Activated CD4-positive, alpha-beta T cell treated with anti-CD3 and anti-CD28 coated beads for 48 hours (primary cell): ENCODE measurements at regions not wholly inside any gene's neighbourhood (a gene's known extent, or its start where the extent isn't known, plus 50 kb on each side); places are given as distances from the start of the nearest gene placed in this dataset.
"Not testable (repeated sequence)": the region's sequence is repeated elsewhere in the genome, so short reads cannot be mapped to it uniquely, and the experiment has no call there.

Experiments used
- DNase-seq: peaks from one replicate; pipeline ENCODE4 v3.0.0-alpha.2; 2020

DNA sequence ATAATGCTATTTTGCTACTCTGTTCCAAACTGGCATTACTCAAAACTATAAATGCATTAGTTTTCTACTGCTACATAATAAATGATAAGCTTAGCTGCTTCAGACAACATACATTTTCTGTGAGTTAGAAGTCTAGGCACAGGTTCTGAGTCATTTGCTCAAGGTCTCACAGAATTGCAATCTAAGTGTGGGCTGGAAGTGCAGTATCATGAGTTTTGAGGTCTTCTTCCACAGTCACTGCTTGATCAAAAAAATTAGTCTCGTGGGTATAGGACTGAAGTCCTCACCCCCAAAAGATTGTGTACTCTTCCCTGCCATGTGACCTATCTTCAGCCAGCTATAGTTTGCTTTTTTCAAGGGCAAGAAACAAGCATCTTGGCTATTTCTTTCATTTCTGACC lies 676.9 kb downstream of the ADCYAP1 start:
- DNase-seq: no peak

GRCh38 chr18:1585881-1586488 lies 681.3 kb downstream of the ADCYAP1 start:
- DNase-seq: no peak

- no peak for DNase-seq
Measured at GRCh38 chr18:1593091-1593490, 688.4 kb downstream of the ADCYAP1 start.

DNA sequence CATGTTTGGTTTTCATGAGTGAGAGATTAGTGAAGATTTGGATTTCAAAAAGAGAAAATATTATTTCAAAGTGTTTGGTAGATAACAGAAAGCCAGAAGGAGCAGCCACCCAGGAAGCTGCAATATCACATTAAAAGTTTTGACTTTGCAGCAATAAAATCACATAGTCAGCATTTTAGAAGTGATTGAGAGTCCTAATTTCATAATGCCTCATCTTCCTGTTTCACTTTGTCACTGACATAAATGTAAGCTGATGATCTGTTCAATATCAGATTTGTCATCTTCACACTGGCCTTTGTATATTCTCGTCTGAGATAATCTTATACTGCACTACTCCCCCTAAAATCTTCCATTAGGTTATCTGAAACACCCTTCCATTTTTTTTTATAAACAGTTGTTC lies 690.5 kb downstream of the ADCYAP1 start:
- DNase-seq: no peak

DNA sequence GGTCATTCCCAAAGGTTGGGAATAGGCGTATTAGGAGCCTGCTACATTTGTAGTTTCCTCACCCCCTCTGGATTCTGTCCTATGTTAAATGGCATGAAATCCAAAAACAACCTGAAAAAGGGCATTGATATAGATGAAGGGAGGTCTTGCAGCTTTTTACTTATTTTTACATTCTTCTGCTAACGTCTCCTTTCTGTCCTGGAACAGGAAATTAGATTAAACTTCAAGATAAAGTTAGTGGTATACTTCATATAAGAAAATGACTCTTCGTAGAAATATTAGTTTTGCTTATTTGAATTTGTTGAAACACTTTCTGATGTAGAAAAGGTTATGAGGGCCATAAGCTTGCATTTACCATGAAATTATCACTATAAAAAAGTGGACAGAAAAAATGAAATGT lies 694.5 kb downstream of the ADCYAP1 start:
- no peak for DNase-seq

DNA sequence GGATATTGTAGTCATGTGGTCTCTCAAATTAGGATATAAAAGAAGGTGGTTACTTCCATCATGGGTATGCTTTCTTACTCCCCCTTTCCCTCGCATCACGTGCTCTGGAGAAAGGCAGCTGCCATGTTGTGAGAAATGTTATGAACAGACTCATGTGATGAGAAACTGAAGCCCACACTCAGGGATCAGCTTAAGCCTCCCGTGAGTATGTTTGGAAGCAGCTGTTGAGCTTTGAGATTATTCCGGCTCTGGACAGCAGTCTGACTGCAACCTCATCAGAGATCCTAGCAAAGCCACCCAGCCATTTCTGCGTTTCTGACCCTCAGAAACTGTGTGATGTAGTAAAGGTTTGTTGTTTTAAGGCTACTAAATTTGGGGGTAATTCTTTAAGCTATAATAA lies 700.1 kb downstream of the ADCYAP1 start:
- no peak for DNase-seq

GRCh38 chr18:1618364-1618763 lies 713.7 kb downstream of the ADCYAP1 start:
- DNase-seq: no peak

- DNase-seq: no peak
Measured at GRCh38 chr18:1619507-1619906, 714.8 kb downstream of the ADCYAP1 start.

DNA sequence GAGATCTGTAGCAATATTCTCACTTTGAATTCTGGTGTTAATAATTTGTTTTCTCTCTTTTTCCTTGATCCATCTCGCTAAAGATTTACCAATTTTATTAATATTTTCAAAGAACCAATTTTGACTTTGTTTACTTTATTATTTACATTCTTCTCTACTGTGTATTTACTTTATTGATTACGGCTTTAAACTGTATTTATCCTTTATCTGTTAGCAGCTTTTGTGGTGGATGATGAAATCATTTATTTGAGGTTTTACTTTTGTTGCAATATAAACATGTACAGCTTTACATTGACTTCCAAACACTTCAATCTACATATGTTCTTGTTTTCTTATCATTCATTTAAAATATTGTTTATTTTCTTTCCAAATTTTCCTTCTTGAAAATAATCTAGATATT lies 719.9 kb downstream of the ADCYAP1 start:
- DNase-seq: no peak

DNA sequence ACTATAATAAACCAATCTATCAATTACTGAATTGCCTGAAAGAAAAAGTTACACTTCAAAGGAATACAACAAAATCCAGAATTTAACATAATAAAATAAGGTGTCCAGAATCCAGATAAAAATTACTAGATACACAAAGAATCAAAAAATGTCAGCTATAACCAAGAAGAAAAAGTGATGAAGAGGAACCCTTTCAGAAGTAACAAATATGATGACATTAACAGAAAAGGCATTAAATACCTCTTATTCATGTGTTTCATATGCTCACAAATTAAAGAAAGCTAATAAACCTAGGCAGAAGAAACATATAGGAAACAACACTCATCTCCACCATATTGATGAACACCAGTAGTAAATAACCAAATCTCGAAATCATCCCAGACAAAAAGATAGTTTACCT lies 722.8 kb downstream of the ADCYAP1 start:
- no peak for DNase-seq

GRCh38 chr18:1648712-1649111 lies 744.0 kb downstream of the ADCYAP1 start:
- no peak for DNase-seq

DNA sequence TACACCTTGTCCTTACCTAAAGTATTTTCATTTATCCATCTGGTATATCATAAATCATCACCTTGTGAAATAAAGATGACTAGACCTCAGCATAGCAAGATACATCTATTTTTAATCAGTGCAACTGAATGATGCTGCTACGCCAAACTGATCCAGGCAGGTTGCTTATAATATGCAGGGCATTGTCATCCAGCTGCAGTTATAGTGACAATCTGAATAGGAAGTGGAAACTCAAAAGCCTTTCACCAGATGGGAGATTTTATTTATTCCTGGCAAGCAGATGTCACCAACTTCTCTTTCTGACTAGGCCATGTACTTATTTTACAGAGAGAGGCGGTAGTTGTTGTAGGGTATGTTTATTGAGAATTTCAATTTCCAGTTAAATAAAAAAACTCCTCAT lies 747.3 kb downstream of the ADCYAP1 start:
- no peak for DNase-seq

DNA sequence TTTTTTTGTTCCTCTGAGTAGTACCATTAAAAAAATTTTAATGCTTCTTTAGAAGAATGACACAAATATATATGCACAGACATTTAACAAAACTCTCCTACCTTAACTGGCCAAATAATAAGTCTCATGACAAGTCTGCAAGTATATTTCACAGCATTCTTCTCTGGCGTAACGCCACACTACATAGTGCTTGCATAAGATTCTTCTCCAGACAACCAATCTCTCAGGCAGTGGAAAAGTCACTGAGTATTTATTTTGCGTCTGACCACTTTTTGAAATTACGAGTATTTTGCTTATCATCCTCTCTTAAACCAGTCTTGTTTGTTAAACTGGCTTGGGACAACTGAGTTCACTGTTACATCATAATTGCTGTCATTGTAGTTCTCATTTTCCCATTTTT lies 749.2 kb downstream of the ADCYAP1 start:
- no peak for DNase-seq

DNA sequence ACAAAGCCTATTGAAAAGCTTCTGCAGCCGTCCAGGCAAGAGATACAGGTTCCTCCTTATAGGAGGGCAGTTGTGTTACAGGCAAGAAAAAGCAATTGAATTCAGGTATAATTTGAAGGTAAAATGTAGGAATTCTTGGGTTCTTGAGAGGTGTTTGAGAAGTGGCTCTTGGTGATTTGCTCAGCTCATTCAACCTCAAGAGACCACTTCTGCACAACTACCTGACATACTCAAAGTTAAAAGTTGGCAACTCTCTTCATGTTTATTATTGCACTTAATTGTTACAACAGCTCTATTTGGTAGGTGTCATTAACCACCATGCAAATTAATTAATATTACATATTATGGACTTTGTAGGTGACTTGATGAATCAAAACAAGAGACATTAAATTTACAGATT lies 753.2 kb downstream of the ADCYAP1 start:
- no peak for DNase-seq

- DNase-seq: no peak
Measured at GRCh38 chr18:1658908-1659566, 754.4 kb downstream of the ADCYAP1 start.

- DNase-seq: peak; percentile 63
Measured at GRCh38 chr18:1663879-1664705, 759.4 kb downstream of the ADCYAP1 start.

DNA sequence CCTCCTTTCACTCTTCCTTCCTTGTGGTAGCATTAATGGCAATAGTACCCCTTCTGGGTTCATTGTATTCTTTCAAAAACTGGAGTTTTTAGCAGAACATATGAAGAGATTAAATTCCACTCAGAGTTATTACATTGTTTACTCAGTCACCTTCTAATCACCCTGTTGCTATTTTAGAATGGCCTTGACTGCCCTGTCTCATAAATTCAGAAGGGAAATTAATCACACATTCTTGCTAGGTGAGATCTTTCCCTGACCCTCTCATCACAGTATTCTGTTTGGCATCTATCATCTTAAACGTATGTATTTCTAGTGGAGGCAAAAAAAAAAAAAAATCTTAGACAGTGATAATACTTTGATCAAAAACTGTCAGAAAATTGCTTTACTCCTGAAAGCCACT lies 760.4 kb downstream of the ADCYAP1 start:
- no peak for DNase-seq

GRCh38 chr18:1668279-1668678 lies 763.6 kb downstream of the ADCYAP1 start:
- no peak for DNase-seq

DNA sequence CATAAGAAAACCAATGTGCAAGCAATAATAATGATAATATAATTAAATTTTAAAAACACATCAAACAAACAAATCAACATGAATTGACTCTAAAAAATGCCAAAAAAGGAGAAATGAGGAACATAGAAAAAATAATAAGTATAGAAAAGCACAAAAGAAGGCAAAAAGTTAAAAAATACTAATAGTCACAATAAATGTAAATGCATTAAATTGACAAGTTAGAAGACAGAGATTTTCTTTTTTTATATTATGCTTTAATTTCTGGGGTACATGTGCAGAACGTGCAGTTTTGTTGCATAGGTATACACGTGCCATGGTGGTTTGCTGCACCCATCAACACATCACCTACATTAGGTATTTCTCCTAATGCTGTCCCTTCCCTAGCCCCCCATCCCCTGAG lies 767.0 kb downstream of the ADCYAP1 start:
- not testable (repeated sequence) for DNase-seq

DNA sequence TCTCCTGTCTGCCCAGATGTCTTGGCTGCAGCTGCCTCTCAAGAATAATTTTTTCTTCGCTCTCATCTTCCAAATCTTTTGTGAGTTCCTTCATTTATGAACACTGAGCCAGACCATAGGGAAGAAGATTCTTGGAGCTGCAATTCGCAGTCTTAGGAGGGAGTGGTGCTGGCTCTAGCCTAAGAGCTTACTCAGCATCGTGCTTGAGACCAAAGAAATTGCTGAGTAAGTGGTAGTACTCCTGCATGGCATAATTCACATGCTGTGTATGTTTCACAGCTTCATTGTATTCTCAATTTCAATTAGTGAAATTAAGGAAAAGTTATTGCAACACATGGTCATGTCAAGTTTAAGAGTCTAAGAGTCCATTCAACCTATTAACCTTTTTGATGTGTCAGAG lies 771.7 kb downstream of the ADCYAP1 start:
- DNase-seq: no peak

DNA sequence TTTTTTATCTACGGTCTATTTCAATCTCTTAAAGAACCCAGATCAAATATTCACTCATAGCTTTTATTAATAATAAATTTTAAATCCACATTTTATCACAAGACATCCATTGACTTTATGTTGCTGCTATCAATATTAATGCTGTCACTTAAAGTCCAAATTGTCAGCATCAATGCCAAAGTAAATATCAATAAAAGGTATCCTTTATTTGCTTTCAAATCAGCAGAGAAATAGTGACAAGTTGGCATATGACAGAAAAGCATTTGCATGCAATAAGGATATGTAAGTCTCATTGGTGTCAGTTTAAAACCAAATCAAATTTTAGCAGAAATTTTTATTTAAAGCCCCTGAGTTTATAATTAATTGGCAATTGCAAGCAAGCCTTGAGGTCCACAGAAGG lies 775.4 kb downstream of the ADCYAP1 start:
- DNase-seq: no peak

- DNase-seq: no peak
Measured at GRCh38 chr18:1691863-1692262, 787.2 kb downstream of the ADCYAP1 start.

DNA sequence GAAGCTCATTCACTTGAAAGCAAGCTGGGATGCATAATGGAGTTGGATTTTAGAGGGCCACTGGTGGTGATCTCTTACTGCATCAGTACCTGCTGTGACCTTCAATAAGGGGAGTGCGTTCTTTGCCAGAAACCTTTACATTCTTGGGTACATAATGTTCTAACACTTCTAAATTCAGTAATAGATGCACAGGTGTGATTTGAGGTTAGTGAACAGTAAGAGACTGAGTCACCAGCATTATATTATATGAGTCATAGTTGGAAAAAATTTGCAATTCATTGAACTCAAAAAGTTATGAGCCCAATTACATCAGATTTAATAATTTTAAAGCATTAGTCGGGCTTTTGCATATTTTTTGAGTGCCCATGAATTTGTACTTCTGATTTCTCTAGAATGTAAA lies 803.3 kb downstream of the ADCYAP1 start:
- DNase-seq: no peak

GRCh38 chr18:1710114-1710513 lies 805.4 kb downstream of the ADCYAP1 start:
- DNase-seq: no peak
